ENCODE measurements at regions not wholly inside any gene's neighbourhood (a gene's known extent, or its start where the extent isn't known, plus 50 kb on each side); places are given as distances from the start of the nearest gene placed in this dataset.

DNA sequence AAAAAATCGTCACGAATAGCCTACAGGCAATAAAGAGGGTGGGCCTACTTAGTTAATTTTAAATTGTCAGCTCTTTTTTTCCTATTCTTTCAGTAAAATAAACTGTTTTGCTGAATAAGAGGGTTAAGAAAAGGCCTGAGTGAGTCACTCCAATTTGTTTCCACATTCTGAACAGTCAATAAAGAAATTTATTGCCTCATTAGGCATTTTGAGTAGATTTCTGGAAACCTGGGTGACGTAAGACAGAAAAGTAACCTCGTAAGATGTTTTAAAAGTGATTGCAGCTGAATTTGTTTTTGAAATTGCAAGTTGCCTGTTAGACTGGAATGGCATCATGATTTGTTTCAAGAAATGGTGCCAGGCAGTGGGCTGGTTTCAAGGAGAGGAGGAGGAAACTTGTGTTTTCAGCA, 439.3 kb downstream of the USP25 start:
- no peak overlapping the region for H3K4me3 ChIP-seq (replicated peaks in 1 of 2; ENCODE audit: low read depth in 2 of 2, low read length in 2 of 2)
- DNase-seq (ENCODE audit: low read depth in 2 of 2) = peak in 1 of 2 donors; percentile 14
- TF ChIP-seq, protein P1, sequence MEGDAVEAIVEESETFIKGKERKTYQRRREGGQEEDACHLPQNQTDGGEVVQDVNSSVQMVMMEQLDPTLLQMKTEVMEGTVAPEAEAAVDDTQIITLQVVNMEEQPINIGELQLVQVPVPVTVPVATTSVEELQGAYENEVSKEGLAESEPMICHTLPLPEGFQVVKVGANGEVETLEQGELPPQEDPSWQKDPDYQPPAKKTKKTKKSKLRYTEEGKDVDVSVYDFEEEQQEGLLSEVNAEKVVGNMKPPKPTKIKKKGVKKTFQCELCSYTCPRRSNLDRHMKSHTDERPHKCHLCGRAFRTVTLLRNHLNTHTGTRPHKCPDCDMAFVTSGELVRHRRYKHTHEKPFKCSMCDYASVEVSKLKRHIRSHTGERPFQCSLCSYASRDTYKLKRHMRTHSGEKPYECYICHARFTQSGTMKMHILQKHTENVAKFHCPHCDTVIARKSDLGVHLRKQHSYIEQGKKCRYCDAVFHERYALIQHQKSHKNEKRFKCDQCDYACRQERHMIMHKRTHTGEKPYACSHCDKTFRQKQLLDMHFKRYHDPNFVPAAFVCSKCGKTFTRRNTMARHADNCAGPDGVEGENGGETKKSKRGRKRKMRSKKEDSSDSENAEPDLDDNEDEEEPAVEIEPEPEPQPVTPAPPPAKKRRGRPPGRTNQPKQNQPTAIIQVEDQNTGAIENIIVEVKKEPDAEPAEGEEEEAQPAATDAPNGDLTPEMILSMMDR (IDR thresholded peaks at IDR 0.05; ENCODE audit: low read depth, low read length) = no peak

DNA sequence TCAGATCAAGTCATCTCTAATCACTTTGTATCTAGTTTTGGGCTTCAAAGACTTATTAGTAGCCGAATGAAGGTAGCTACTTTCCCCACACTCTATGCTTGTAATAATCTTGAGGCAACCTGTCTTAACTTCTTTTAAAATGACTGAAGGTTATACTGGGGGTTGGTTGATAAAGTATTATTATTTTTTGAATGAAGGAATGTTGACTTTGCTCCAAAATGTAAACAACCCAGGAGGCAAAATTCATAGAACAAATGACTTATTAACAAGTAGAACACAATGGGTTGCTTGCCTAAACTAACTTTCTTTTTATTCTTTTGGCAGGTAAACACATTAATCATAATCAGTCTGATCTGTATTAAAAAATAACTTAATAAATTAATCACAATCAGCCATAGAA, 440.0 kb downstream of the USP25 start:
- no peak for DNase-seq (ENCODE audit: low read depth in 2 of 2)
- TF ChIP-seq, protein P1 (IDR thresholded peaks at IDR 0.05; ENCODE audit: low read depth, low read length) = no peak
- H3K4me3 ChIP-seq (replicated peaks in 1 of 2; ENCODE audit: low read depth in 2 of 2, low read length in 2 of 2) = no peak overlapping the region

DNA sequence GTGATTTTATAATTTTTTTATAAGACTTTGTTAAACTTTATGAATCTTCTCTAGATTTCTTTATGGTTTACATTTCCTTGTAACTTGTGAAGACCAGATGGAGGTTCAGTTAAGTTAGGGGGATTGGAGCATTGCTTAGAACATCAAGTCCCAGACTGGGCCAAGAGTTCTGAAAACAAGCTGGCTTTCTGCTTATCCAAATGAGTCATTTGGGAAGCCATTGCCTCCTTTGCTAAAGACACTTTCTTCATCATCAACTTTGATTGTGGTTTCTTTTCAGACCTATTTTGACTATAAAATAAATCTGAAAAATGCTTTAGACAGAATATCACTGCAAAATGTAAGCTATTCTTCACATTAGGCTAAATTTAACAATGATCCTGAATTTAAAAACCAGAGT, 446.8 kb downstream of the USP25 start:
- no peak overlapping the region for H3K4me3 ChIP-seq (replicated peaks in 1 of 2; ENCODE audit: low read depth in 2 of 2, low read length in 2 of 2)
- DNase-seq (ENCODE audit: low read depth in 2 of 2) = peak in 1 of 2 donors; percentile 34
- TF ChIP-seq, protein P1 (IDR thresholded peaks at IDR 0.05; ENCODE audit: low read depth, low read length) = no peak

DNA sequence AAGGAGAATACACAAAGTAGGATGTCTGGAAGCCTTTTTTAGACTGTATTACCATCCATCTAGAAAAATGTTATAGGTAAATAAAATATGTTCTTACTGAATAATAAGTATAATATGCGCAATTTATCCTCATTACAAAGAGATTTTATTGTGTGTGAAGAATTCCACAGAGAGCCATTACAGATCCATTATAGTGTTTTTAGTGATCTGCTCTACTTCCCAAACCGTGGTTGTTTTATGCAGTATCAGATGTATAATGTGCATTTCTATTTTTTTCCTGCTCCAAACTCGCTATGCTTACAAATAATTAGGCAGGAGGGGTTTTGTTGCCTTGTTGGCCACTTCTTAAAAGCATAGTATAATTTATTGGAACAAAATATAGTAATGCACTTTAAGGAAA, 447.8 kb downstream of the USP25 start:
- H3K4me3 ChIP-seq (replicated peaks in 1 of 2; ENCODE audit: low read depth in 2 of 2, low read length in 2 of 2) = no peak overlapping the region
- DNase-seq (ENCODE audit: low read depth in 2 of 2) = no peak
- TF ChIP-seq, protein P1 (IDR thresholded peaks at IDR 0.05; ENCODE audit: low read depth, low read length) = no peak

DNA sequence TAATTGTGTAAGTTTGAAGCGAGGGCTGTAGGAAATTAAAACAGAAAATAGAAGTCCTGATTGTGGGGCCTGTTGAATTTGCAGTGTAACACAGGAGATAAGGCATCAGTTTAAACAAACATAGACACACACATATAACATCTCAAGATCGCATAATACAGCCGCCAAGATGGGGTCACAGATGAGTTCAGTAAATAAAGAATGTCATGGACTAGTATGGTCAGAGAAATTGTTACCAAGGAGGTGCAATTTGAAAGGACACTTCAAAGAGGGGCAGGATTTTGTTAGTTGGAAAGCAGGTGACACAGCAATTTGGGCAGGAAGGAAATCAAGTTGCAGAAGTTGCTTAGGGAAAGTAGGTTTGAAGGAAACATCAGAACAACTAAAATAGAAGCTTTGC, 450.0 kb downstream of the USP25 start:
- TF ChIP-seq, protein P1 (IDR thresholded peaks at IDR 0.05; ENCODE audit: low read depth, low read length) = no peak
- H3K4me3 ChIP-seq (replicated peaks in 1 of 2; ENCODE audit: low read depth in 2 of 2, low read length in 2 of 2) = no peak overlapping the region
- DNase-seq (ENCODE audit: low read depth in 2 of 2) = peak in 1 of 2 donors; percentile 35

DNA sequence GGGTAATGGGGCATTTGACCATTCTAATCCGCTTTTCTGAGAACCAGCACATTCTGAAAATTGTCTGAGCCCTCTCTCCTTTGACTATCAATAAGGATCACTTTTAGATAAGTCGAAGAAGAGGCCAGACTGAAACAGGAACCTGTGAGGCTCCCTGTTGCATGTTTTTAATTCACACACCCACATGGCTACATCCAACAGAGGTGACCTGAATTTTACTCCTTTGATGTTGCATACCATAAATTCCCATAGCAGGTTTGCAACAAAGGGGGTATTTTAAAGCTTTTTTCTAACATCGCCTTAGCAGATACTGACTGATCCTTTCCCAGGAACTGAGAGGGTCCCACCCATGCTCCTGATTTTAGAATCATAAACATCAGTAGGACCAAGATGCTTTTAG, 450.8 kb downstream of the USP25 start:
- TF ChIP-seq, protein P1 (IDR thresholded peaks at IDR 0.05; ENCODE audit: low read depth, low read length) = no peak
- no peak for DNase-seq (ENCODE audit: low read depth in 2 of 2)
- no peak overlapping the region for H3K4me3 ChIP-seq (replicated peaks in 1 of 2; ENCODE audit: low read depth in 2 of 2, low read length in 2 of 2)

DNA sequence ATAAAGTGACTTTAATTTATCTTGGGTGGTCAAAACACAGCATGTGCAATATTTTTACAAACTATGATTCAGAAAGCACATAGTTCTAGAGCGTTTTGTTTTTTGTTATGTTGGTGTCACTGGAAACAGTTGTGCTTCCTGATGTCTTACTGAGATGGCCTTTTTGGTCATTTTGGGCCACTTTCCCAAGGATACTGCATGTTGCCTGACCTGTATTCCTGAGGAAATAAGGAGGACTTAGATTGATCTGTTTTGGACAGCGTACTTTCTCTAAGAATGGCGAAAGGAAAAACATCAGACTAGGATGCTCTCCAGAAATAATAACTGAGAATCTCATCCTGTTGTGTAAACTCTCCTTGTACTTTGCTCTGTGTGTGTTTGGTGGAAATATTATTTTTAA, 451.2 kb downstream of the USP25 start:
- H3K4me3 ChIP-seq (replicated peaks in 1 of 2; ENCODE audit: low read depth in 2 of 2, low read length in 2 of 2) = no peak overlapping the region
- peak; percentile 26 to 38 for DNase-seq (ENCODE audit: low read depth in 2 of 2)
- TF ChIP-seq, protein P1 (IDR thresholded peaks at IDR 0.05; ENCODE audit: low read depth, low read length) = no peak
